ENCODE measurements at regions not wholly inside any gene's neighbourhood (a gene's known extent, or its start where the extent isn't known, plus 50 kb on each side); places are given as distances from the start of the nearest gene placed in this dataset.

- no peak overlapping the region for H3K4me3 Mint-ChIP-seq
- no peak overlapping the region for H3K27ac Mint-ChIP-seq
- TF ChIP-seq CTCF (IDR thresholded peaks at IDR 0.05; ENCODE audit: unreplicated experiment in 3 of 3), result no peak
- H3K27me3 Mint-ChIP-seq (ENCODE audit: low read depth), result peaks cover 16% of the 10 kb centered on the region
- H3K36me3 Mint-ChIP-seq (ENCODE audit: low read depth), result no peaks in the 10 kb centered on the region
- H3K9me3 Mint-ChIP-seq, result peaks cover 2% of the 10 kb centered on the region
- H3K4me1 Mint-ChIP-seq, result peaks cover 19% of the 10 kb centered on the region
Measured at GRCh38 chr10:3671386-3671955, 113.5 kb downstream of the KLF6 start.

GRCh38 chr10:3668966-3669330, 116.1 kb downstream of the KLF6 start:
- H3K9me3 Mint-ChIP-seq, result no peaks in the 10 kb centered on the region
- peaks cover 16% of the 10 kb centered on the region for H3K27me3 Mint-ChIP-seq (ENCODE audit: low read depth)
- H3K4me1 Mint-ChIP-seq, result peaks cover 19% of the 10 kb centered on the region
- H3K36me3 Mint-ChIP-seq (ENCODE audit: low read depth), result no peaks in the 10 kb centered on the region
- H3K4me3 Mint-ChIP-seq, result no peak overlapping the region
- peak overlapping the region in 1 of 3 experiments; percentile 13 for H3K27ac Mint-ChIP-seq
- TF ChIP-seq CTCF (IDR thresholded peaks at IDR 0.05; ENCODE audit: unreplicated experiment in 3 of 3), result no peak

- Mint-ChIP-seq H3K27me3 (ENCODE audit: low read depth) (peaks cover 16% of the 10 kb centered on the region), H3K4me3 (peak overlapping the region; percentile 29 to 36 (median 30)), H3K4me1 (peaks cover 19% of the 10 kb centered on the region), H3K36me3 (ENCODE audit: low read depth) (no peaks in the 10 kb centered on the region), H3K27ac (peak overlapping the region in 2 of 3 experiments; percentile 13 to 57), H3K9me3 (no peaks in the 10 kb centered on the region)
- TF ChIP-seq CTCF (IDR thresholded peaks at IDR 0.05; ENCODE audit: unreplicated experiment in 3 of 3), result no peak
Measured at GRCh38 chr10:3668276-3668965, 116.6 kb downstream of the KLF6 start.

- no peaks in the 10 kb centered on the region for H3K36me3 Mint-ChIP-seq (ENCODE audit: low read depth)
- H3K27me3 Mint-ChIP-seq (ENCODE audit: low read depth), result peaks cover 20% of the 10 kb centered on the region
- TF ChIP-seq CTCF (IDR thresholded peaks at IDR 0.05; ENCODE audit: unreplicated experiment in 3 of 3), result no peak
- H3K4me1 Mint-ChIP-seq, result peaks cover 19% of the 10 kb centered on the region
- peak overlapping the region in 1 of 3 experiments; percentile 34 for H3K27ac Mint-ChIP-seq
- H3K9me3 Mint-ChIP-seq, result no peaks in the 10 kb centered on the region
- H3K4me3 Mint-ChIP-seq, result peak overlapping the region in 2 of 3 experiments; percentile 7 to 38
Measured at GRCh38 chr10:3666525-3667302, 118.3 kb downstream of the KLF6 start.

- TF ChIP-seq CTCF (IDR thresholded peaks at IDR 0.05; ENCODE audit: unreplicated experiment in 3 of 3), result no peak
- peaks cover 19% of the 10 kb centered on the region for H3K4me1 Mint-ChIP-seq
- H3K4me3 Mint-ChIP-seq, result no peak overlapping the region
- H3K9me3 Mint-ChIP-seq, result peaks cover 3% of the 10 kb centered on the region
- no peak overlapping the region for H3K27ac Mint-ChIP-seq
- H3K27me3 Mint-ChIP-seq (ENCODE audit: low read depth), result peaks cover 22% of the 10 kb centered on the region
- no peaks in the 10 kb centered on the region for H3K36me3 Mint-ChIP-seq (ENCODE audit: low read depth)
Measured at GRCh38 chr10:3665316-3665908, 119.6 kb downstream of the KLF6 start.
